ENCODE measurements at regions not wholly inside any gene's neighbourhood (a gene's known extent, or its start where the extent isn't known, plus 50 kb on each side); places are given as distances from the start of the nearest gene placed in this dataset.
"Not testable (repeated sequence)": the region's sequence is repeated elsewhere in the genome, so short reads cannot be mapped to it uniquely, and the experiment has no call there.

DNA sequence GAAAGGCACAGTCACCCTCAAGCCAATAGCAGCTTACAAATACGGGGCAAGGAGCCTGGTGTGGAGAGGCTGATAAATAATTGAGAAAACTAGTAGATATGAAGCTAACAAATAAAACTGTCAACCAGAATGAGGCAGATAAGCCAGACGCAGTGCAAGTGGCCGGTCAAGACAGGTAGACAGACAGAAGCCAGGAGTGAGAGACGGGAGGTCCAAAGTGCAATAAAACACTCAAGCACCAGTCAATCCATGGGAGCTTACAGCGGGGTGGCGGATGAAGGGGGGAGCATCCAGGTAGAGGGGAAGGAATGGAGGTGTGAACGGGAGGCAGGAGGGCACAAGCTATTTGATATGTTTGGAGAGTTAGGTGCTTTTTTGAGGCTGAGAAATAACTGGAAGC is 193.1 kb downstream of the FOXD4L6 start:
- H3K27me3 ChIP-seq (replicated peaks; ENCODE audit: control insufficient read depth, insufficient read depth, low read length) = no peaks in the 10 kb centered on the region
- ChIA-PET POLR2A (no interaction called here), CTCF (no interaction called here)
- no peaks in the 10 kb centered on the region for H3K4me1 ChIP-seq
- Mint-ChIP-seq H3K27ac (ENCODE audit: unreplicated experiment) (no peak overlapping the region), H3K4me1 (ENCODE audit: low read depth, unreplicated experiment) (no peaks in the 10 kb centered on the region), H3K9me3 (ENCODE audit: unreplicated experiment) (no peaks in the 10 kb centered on the region), H3K4me3 (ENCODE audit: unreplicated experiment) (no peak overlapping the region), H3K36me3 (ENCODE audit: insufficient read depth, unreplicated experiment) (no peaks in the 10 kb centered on the region), H3K27me3 (ENCODE audit: insufficient read depth, unreplicated experiment) (no peaks in the 10 kb centered on the region)
- no peaks in the 10 kb centered on the region for H3K36me3 ChIP-seq (ENCODE audit: control insufficient read depth, insufficient read depth, low read length)
- DNase-seq = no peak
- no TSS peak for BruUV-seq (replicated peaks)
- no peak overlapping the region for H3K4me3 ChIP-seq (ENCODE audit: low read depth, low read length)
- TF ChIP-seq, protein P1, sequence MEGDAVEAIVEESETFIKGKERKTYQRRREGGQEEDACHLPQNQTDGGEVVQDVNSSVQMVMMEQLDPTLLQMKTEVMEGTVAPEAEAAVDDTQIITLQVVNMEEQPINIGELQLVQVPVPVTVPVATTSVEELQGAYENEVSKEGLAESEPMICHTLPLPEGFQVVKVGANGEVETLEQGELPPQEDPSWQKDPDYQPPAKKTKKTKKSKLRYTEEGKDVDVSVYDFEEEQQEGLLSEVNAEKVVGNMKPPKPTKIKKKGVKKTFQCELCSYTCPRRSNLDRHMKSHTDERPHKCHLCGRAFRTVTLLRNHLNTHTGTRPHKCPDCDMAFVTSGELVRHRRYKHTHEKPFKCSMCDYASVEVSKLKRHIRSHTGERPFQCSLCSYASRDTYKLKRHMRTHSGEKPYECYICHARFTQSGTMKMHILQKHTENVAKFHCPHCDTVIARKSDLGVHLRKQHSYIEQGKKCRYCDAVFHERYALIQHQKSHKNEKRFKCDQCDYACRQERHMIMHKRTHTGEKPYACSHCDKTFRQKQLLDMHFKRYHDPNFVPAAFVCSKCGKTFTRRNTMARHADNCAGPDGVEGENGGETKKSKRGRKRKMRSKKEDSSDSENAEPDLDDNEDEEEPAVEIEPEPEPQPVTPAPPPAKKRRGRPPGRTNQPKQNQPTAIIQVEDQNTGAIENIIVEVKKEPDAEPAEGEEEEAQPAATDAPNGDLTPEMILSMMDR (IDR thresholded peaks at IDR 0.05; ENCODE audit: insufficient read depth in 1 of 2, low read depth in 1 of 2, low read length in 1 of 2, severe bottlenecking in 1 of 2, unreplicated experiment in 1 of 2) = no peak
- intact Hi-C loops (cut with micrococcal nuclease; ENCODE audit: unreplicated experiment) = no loop called here
- no peaks in the 10 kb centered on the region for H3K9me3 ChIP-seq

DNA sequence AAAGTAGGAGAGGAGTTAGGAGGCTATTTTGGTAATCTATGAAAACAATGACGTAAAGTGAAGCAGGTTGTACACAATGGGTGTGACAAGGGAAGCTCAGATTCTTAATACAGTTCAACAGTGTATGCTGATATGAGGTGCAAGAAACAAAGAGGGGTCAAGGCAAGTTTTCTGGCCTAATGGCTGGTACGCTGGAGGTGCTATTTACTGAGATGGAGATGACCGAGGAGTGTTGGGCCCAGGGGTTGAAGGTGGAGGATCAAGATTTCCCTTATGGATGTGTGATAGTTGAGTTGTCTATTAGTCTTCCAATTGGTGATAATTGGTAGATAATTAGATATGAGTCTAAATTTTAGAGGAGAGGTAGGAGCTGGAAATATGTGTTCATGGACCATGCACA is 194.0 kb downstream of the FOXD4L6 start:
- H3K4me1 Mint-ChIP-seq (ENCODE audit: low read depth, unreplicated experiment); BruUV-seq (replicated peaks); H3K9me3 Mint-ChIP-seq (ENCODE audit: unreplicated experiment); POLR2A ChIA-PET; intact Hi-C loops (cut with micrococcal nuclease; ENCODE audit: unreplicated experiment); H3K36me3 Mint-ChIP-seq (ENCODE audit: insufficient read depth, unreplicated experiment); H3K9me3 ChIP-seq; H3K27me3 Mint-ChIP-seq (ENCODE audit: insufficient read depth, unreplicated experiment); CTCF ChIA-PET; DNase-seq; H3K27me3 ChIP-seq (replicated peaks; ENCODE audit: control insufficient read depth, insufficient read depth, low read length); H3K27ac Mint-ChIP-seq (ENCODE audit: unreplicated experiment); H3K36me3 ChIP-seq (ENCODE audit: control insufficient read depth, insufficient read depth, low read length); H3K4me3 ChIP-seq (ENCODE audit: low read depth, low read length); H3K4me3 Mint-ChIP-seq (ENCODE audit: unreplicated experiment); H3K4me1 ChIP-seq: not testable (repeated sequence)

DNA sequence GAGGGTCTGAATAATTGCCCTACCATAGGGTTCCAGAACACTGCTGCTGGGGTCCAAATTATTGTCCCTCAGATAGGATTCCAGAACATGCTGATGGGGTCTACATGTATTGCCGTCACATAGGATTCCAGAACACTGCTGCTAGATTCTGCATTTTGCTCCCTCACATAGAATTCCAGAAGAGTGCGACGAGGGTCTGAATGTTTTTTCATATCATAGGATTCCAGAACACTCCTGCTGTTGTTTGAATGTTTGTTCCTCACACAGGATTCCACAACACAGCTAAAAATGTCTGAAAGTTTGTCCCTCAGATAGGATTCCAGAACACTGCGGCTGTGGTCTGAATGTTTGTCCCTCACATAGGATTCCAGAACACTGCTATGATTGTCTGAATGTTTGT is 198.1 kb downstream of the FOXD4L6 start:
- H3K4me1 Mint-ChIP-seq (ENCODE audit: low read depth, unreplicated experiment); intact Hi-C loops (cut with micrococcal nuclease; ENCODE audit: unreplicated experiment); H3K4me3 ChIP-seq (ENCODE audit: low read depth, low read length); H3K27ac Mint-ChIP-seq (ENCODE audit: unreplicated experiment); H3K36me3 ChIP-seq (ENCODE audit: control insufficient read depth, insufficient read depth, low read length); H3K36me3 Mint-ChIP-seq (ENCODE audit: insufficient read depth, unreplicated experiment); DNase-seq; H3K4me1 ChIP-seq; H3K9me3 ChIP-seq; H3K4me3 Mint-ChIP-seq (ENCODE audit: unreplicated experiment); H3K27me3 ChIP-seq (replicated peaks; ENCODE audit: control insufficient read depth, insufficient read depth, low read length); H3K27me3 Mint-ChIP-seq (ENCODE audit: insufficient read depth, unreplicated experiment); CTCF ChIA-PET; POLR2A ChIA-PET; H3K9me3 Mint-ChIP-seq (ENCODE audit: unreplicated experiment); BruUV-seq (replicated peaks): not testable (repeated sequence)

DNA sequence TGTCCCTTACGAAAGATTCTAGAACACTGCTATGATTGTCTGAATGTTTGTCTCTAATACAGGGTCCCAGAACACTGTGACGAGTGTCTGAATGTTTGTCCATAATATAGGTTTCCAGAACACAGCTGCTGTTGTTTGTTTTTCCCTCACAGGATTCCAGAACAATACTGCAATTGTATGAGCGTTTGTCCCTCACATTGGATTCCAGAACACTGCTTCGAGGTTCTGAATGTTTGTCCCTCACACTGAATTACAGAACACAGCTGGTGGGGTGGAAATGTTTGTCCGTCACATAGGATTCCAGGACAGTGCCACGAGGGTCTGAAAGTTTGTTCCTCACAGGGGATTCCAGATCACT is 199.0 kb downstream of the FOXD4L6 start:
- H3K4me3 ChIP-seq (ENCODE audit: low read depth, low read length); H3K4me1 ChIP-seq; intact Hi-C loops (cut with micrococcal nuclease; ENCODE audit: unreplicated experiment); H3K4me1 Mint-ChIP-seq (ENCODE audit: low read depth, unreplicated experiment); H3K36me3 Mint-ChIP-seq (ENCODE audit: insufficient read depth, unreplicated experiment); H3K9me3 ChIP-seq; H3K27ac Mint-ChIP-seq (ENCODE audit: unreplicated experiment); H3K36me3 ChIP-seq (ENCODE audit: control insufficient read depth, insufficient read depth, low read length); H3K27me3 Mint-ChIP-seq (ENCODE audit: insufficient read depth, unreplicated experiment); H3K9me3 Mint-ChIP-seq (ENCODE audit: unreplicated experiment); POLR2A ChIA-PET; H3K4me3 Mint-ChIP-seq (ENCODE audit: unreplicated experiment); CTCF ChIA-PET; H3K27me3 ChIP-seq (replicated peaks; ENCODE audit: control insufficient read depth, insufficient read depth, low read length); BruUV-seq (replicated peaks); DNase-seq: not testable (repeated sequence)
